ENCODE measurements at regions not wholly inside any gene's neighbourhood (a gene's known extent, or its start where the extent isn't known, plus 50 kb on each side); places are given as distances from the start of the nearest gene placed in this dataset.

- TF ChIP-seq POU6F1 (CRISPR knock-in tag; IDR thresholded peaks at IDR 0.05; ENCODE audit: borderline replicate concordance, low read depth) (no peak), ESRRG (CRISPR knock-in tag; IDR thresholded peaks at IDR 0.05) (no peak), TOX (CRISPR knock-in tag; IDR thresholded peaks at IDR 0.05; ENCODE audit: borderline replicate concordance) (no peak), ZNF565 (CRISPR knock-in tag; conservative IDR thresholded peaks at IDR 0.05; ENCODE audit: low read depth) (no peak), GLIS3 (CRISPR knock-in tag; IDR thresholded peaks at IDR 0.05) (no peak), ZFP3 (CRISPR knock-in tag; IDR thresholded peaks at IDR 0.05) (no peak), TCF4 (CRISPR knock-in tag; IDR thresholded peaks at IDR 0.05; ENCODE audit: borderline replicate concordance) (no peak), BACH2 (CRISPR knock-in tag; IDR thresholded peaks at IDR 0.05; ENCODE audit: borderline replicate concordance) (no peak), PPARA (CRISPR knock-in tag; IDR thresholded peaks at IDR 0.05; ENCODE audit: borderline replicate concordance) (no peak), TSHZ2 (CRISPR knock-in tag; IDR thresholded peaks at IDR 0.05) (no peak), CSRNP3 (CRISPR knock-in tag; IDR thresholded peaks at IDR 0.05) (no peak), ZFP30 (CRISPR knock-in tag; IDR thresholded peaks at IDR 0.05) (no peak), PATZ1 (CRISPR knock-in tag; IDR thresholded peaks at IDR 0.05; ENCODE audit: borderline replicate concordance) (no peak), ZNF70 (CRISPR knock-in tag; IDR thresholded peaks at IDR 0.05) (no peak), ZC3H10 (CRISPR knock-in tag; IDR thresholded peaks at IDR 0.05) (no peak), ISL1 (CRISPR knock-in tag; IDR thresholded peaks at IDR 0.05) (no peak), RARB (CRISPR knock-in tag; IDR thresholded peaks at IDR 0.05) (no peak), CSDC2 (CRISPR knock-in tag; IDR thresholded peaks at IDR 0.05) (no peak), ARNTL (CRISPR knock-in tag; IDR thresholded peaks at IDR 0.05; ENCODE audit: borderline replicate concordance, low read depth) (no peak), OSR1 (CRISPR knock-in tag; IDR thresholded peaks at IDR 0.05) (no peak)
- no peak for ATAC-seq
Measured at GRCh38 chr4:33031328-33031727, 2311.2 kb downstream of the PCDH7 start.

GRCh38 chr4:33037464-33037863 is 2317.3 kb downstream of the PCDH7 start:
- TF ChIP-seq TCF4 (CRISPR knock-in tag; IDR thresholded peaks at IDR 0.05; ENCODE audit: borderline replicate concordance) (no peak), CSRNP3 (CRISPR knock-in tag; IDR thresholded peaks at IDR 0.05) (no peak), BACH2 (CRISPR knock-in tag; IDR thresholded peaks at IDR 0.05; ENCODE audit: borderline replicate concordance) (no peak)
- no peak; the same call in 2 of the 3 replicates for ATAC-seq

- ATAC-seq, result no peak
- TF ChIP-seq TSHZ2 (CRISPR knock-in tag; IDR thresholded peaks at IDR 0.05) (no peak), CREB5 (CRISPR knock-in tag; IDR thresholded peaks at IDR 0.05; ENCODE audit: low read depth) (no peak), ARNTL (CRISPR knock-in tag; IDR thresholded peaks at IDR 0.05; ENCODE audit: borderline replicate concordance, low read depth) (no peak), GLIS3 (CRISPR knock-in tag; IDR thresholded peaks at IDR 0.05) (no peak), ESRRG (CRISPR knock-in tag; IDR thresholded peaks at IDR 0.05) (no peak), ZFP30 (CRISPR knock-in tag; IDR thresholded peaks at IDR 0.05) (no peak), TOX (CRISPR knock-in tag; IDR thresholded peaks at IDR 0.05; ENCODE audit: borderline replicate concordance) (no peak)
Measured at GRCh38 chr4:33045334-33045733, 2325.2 kb downstream of the PCDH7 start.

Data from SK-N-SH treated with all-trans-retinoic acid at 6 μM for 48 hours (cell line).